ENCODE measurements at regions not wholly inside any gene's neighbourhood (a gene's known extent, or its start where the extent isn't known, plus 50 kb on each side); places are given as distances from the start of the nearest gene placed in this dataset.
"Not testable (repeated sequence)": the region's sequence is repeated elsewhere in the genome, so short reads cannot be mapped to it uniquely, and the experiment has no call there.

GRCh38 chr4:153098427-153098826 lies 105.8 kb upstream of the TRIM2 start:
- no peak for TF ChIP-seq CTCF (conservative IDR thresholded peaks at IDR 0.05; ENCODE audit: low read depth, low read length)

GRCh38 chr4:153099391-153100140 lies 104.7 kb upstream of the TRIM2 start:
- TF ChIP-seq CTCF (conservative IDR thresholded peaks at IDR 0.05; ENCODE audit: low read depth, low read length) = no peak
- no peak overlapping the region for H3K4me3 ChIP-seq (ENCODE audit: low read depth, low read length)
- DNase-seq (ENCODE audit: low read depth) = no peak

More at GRCh38 chr4:153098427-153098826, 105.8 kb upstream of the TRIM2 start:
- DNase-seq (ENCODE audit: low read depth) = no peak
- H3K4me3 ChIP-seq (ENCODE audit: low read depth, low read length) = no peak overlapping the region

GRCh38 chr4:153106736-153107135 lies 97.5 kb upstream of the TRIM2 start:
- H3K4me3 ChIP-seq (ENCODE audit: low read depth, low read length); DNase-seq (ENCODE audit: low read depth): not testable (repeated sequence)

- TF ChIP-seq CTCF (conservative IDR thresholded peaks at IDR 0.05; ENCODE audit: low read depth, low read length) = no peak
- DNase-seq (ENCODE audit: low read depth) = no peak
- no peak overlapping the region for H3K4me3 ChIP-seq (ENCODE audit: low read depth, low read length)
Observed at GRCh38 chr4:153107246-153107645, 97.0 kb upstream of the TRIM2 start.

GRCh38 chr4:153109296-153109849 lies 94.9 kb upstream of the TRIM2 start:
- H3K4me3 ChIP-seq (ENCODE audit: low read depth, low read length) = no peak overlapping the region
- TF ChIP-seq CTCF (conservative IDR thresholded peaks at IDR 0.05; ENCODE audit: low read depth, low read length) = no peak
- DNase-seq (ENCODE audit: low read depth) = no peak

- DNase-seq (ENCODE audit: low read depth) = no peak
- H3K4me3 ChIP-seq (ENCODE audit: low read depth, low read length) = no peak overlapping the region
- TF ChIP-seq CTCF (conservative IDR thresholded peaks at IDR 0.05; ENCODE audit: low read depth, low read length) = no peak
Observed at GRCh38 chr4:153110739-153111138, 93.5 kb upstream of the TRIM2 start.

- no peak overlapping the region for H3K4me3 ChIP-seq (ENCODE audit: low read depth, low read length)
- no peak for TF ChIP-seq CTCF (conservative IDR thresholded peaks at IDR 0.05; ENCODE audit: low read depth, low read length)
- DNase-seq (ENCODE audit: low read depth) = no peak
Observed at GRCh38 chr4:153111426-153112040, 92.7 kb upstream of the TRIM2 start.

Data from epithelial cell of proximal tubule (primary cell).